ENCODE measurements at regions not wholly inside any gene's neighbourhood (a gene's known extent, or its start where the extent isn't known, plus 50 kb on each side); places are given as distances from the start of the nearest gene placed in this dataset.

- TF ChIP-seq CTCF (IDR thresholded peaks at IDR 0.05) (no peak), POLR2A (IDR thresholded peaks at IDR 0.05) (no peak), POLR2AphosphoS5 (IDR thresholded peaks at IDR 0.05) (no peak)
Observed at GRCh38 chr15:87490666-87491065, 765.9 kb downstream of the NTRK3 start.

Data from breast epithelium (tissue), 3 donors.